Activated T-helper 1 cell treated with anti-CD3 and anti-CD28 coated beads, Interleukin-12 subunit alpha, Interleukin-12 subunit beta, Interleukin-2, Interleukin-4 antibody, amounts not matched to agents 30 ng/mL and 10 ng/mL and 1 ng/mL, durations not matched to agents 14 hours and 24 hours and 36 hours (primary cell): ENCODE measurements at regions not wholly inside any gene's neighbourhood (a gene's known extent, or its start where the extent isn't known, plus 50 kb on each side); places are given as distances from the start of the nearest gene placed in this dataset.

Experiments
- DNase-seq: peaks from one replicate; pipeline ENCODE4 v3.0.0; 2021; ENCODE audit warnings: low spot score
- H3K27ac Mint-ChIP-seq: one replicate; pipeline ENCODE4 v1.8.0; 2021; ENCODE audit warnings: mild to moderate bottlenecking, mixed read lengths
- H3K27me3 Mint-ChIP-seq: one replicate; pipeline ENCODE4 v1.8.0; 2022; ENCODE audit warnings: mild to moderate bottlenecking, moderate library complexity, mixed read lengths; ENCODE audit not compliant: insufficient read depth
- H3K36me3 Mint-ChIP-seq: one replicate; pipeline ENCODE4 v1.8.0; 2021; ENCODE audit warnings: low read depth, mixed read lengths
- H3K4me1 Mint-ChIP-seq: one replicate; pipeline ENCODE4 v1.8.0; 2021; ENCODE audit warnings: low read depth, mixed read lengths
- H3K4me3 Mint-ChIP-seq: one replicate; pipeline ENCODE4 v1.8.0; 2021; ENCODE audit warnings: mild to moderate bottlenecking, moderate library complexity, mixed read lengths
- H3K9me3 Mint-ChIP-seq: one replicate; pipeline ENCODE4 v1.8.0; 2021; ENCODE audit warnings: mixed read lengths
- intact Hi-C: fragments of 100-400 bp; cut with micrococcal nuclease; formaldehyde crosslinking; loops from one replicate; pipeline ENCODE4 v1.15.1; 2024

- DNase-seq: no peak
- Mint-ChIP-seq H3K4me3 (no peak overlapping the region), H3K9me3 (no peaks in the 10 kb centered on the region), H3K4me1 (no peaks in the 10 kb centered on the region), H3K27me3 (peaks cover 2% of the 10 kb centered on the region), H3K36me3 (no peaks in the 10 kb centered on the region), H3K27ac (no peak overlapping the region)
- intact Hi-C loops: no loop called here
Measured at GRCh38 chr12:39116861-39117260, 211.5 kb upstream of the CPNE8 start.

- Mint-ChIP-seq H3K36me3 (no peaks in the 10 kb centered on the region), H3K9me3 (no peaks in the 10 kb centered on the region)
- intact Hi-C loops: no loop called here
Measured at GRCh38 chr12:39112064-39112463, 206.7 kb upstream of the CPNE8 start.

GRCh38 chr12:39105111-39105510 is 199.7 kb upstream of the CPNE8 start:
- DNase-seq: no peak
- Mint-ChIP-seq H3K27ac (no peak overlapping the region), H3K27me3 (peaks cover 7% of the 10 kb centered on the region), H3K9me3 (no peaks in the 10 kb centered on the region), H3K36me3 (no peaks in the 10 kb centered on the region), H3K4me3 (no peak overlapping the region), H3K4me1 (no peaks in the 10 kb centered on the region)
- intact Hi-C loops: no loop called here

More at GRCh38 chr12:39112064-39112463, 206.7 kb upstream of the CPNE8 start:
- no peak for DNase-seq
- Mint-ChIP-seq H3K4me3 (no peak overlapping the region), H3K27me3 (peaks cover 5% of the 10 kb centered on the region), H3K4me1 (no peaks in the 10 kb centered on the region), H3K27ac (no peak overlapping the region)

DNA sequence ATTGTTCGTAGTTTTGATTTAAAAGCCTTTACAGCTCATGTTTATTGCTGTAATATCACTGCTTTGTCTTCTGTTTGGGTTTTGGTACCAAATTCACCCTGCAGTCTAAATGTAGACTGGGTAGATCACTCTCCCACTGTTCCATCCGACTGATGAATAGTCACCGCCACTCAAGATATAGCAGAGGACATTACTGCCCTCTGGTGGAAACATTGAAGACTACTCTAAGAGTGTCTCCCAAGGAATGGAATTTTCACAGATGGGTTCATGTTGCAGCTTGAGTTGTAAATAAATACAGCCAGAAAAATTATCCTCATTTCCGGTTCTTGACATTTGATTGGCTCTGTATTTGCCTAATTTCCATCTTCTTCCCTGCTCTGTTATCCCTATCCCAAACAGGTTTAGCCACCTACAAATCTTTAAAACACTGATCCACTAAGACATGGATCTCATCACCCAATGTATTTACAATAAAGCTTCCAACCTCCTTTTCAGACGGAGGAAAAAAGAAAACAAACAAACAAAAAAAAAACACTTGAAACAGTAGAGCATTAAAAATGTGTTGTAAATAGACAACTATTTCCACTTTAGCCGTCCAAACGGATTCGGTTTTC is 198.3 kb upstream of the CPNE8 start:
- Mint-ChIP-seq H3K4me3 (no peak overlapping the region), H3K36me3 (no peaks in the 10 kb centered on the region), H3K9me3 (no peaks in the 10 kb centered on the region), H3K27me3 (peaks cover 4% of the 10 kb centered on the region), H3K27ac (no peak overlapping the region), H3K4me1 (no peaks in the 10 kb centered on the region)
- DNase-seq: peak; percentile 6
- intact Hi-C loops: loop anchor here (1.0 to 5.0 kb wide), 5 partner anchors 182 to 965 kb away; partner anchors contain the start of gene CPNE8

DNA sequence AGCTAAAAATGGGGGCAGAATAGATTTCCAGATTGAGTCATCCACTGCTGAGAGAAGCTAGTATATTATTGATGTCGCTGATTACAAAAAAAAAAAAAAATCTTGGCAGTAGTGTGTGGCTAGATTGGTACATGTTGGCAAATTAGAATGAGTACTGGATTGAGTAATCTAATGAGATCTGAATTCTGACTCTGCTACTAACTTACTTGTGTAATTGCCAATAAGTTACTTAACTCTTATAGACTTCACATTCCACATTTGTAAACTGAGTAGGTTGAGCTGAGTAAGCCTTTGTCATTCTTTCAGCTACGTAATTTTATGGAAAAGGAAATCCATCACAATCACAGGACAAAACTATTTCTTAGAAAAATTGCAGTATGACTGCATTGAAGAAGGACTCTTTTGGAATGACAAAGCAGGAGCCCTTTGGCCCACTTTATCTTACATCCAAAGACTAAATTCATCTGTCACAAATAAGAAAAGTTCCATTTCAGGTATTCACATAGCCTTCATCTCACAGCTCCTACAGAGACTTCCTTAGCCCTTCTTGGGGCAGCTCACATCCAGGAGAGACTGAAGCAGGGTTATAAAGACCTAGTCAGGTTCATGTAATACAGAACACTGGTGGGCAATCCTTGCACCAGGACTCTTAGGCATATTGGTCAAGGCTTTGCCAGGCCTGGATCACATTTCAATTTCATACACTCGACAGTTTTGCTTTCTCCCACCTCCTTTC is 197.3 kb upstream of the CPNE8 start:
- Mint-ChIP-seq H3K36me3 (no peaks in the 10 kb centered on the region), H3K9me3 (no peaks in the 10 kb centered on the region), H3K27ac (no peak overlapping the region), H3K4me1 (no peaks in the 10 kb centered on the region), H3K4me3 (no peak overlapping the region), H3K27me3 (peaks cover 4% of the 10 kb centered on the region)
- DNase-seq: no peak
- intact Hi-C loops: loop anchor here (1.0 to 5.0 kb wide), 5 partner anchors 181 to 964 kb away; partner anchors contain the start of gene CPNE8

DNA sequence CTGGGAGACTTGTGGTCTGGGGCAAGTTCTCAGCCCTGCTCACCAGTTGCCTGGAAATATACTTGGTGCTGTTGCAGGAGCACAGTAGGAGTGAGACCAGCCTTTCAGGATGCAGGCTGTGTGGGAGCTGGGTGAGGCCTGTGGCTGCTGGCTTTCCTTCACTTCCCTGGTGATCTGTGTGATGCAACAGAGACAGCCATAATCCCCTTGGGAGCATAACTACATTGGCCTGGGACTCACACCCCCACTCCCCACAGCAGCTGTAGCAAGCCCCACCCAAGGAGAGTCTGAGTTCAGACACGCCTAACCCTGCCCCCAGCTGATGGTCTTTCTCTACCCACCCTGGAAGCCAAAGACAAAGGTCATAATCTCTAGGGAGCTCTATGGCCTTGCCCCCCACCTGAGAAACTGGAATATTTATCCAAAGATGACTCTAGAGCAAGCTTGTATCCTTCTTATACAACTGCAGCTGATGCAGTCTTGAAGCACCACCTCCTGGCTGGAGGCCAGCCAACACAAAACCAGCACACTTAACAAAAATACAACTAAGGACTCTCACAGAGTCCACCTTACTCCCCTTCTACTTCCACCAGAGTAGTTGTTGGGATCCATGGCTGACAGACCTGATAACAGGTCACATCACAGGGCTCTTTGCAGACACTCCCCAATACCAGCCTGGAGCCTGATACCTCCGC is 190.4 kb upstream of the CPNE8 start:
- intact Hi-C loops: no loop called here

DNA sequence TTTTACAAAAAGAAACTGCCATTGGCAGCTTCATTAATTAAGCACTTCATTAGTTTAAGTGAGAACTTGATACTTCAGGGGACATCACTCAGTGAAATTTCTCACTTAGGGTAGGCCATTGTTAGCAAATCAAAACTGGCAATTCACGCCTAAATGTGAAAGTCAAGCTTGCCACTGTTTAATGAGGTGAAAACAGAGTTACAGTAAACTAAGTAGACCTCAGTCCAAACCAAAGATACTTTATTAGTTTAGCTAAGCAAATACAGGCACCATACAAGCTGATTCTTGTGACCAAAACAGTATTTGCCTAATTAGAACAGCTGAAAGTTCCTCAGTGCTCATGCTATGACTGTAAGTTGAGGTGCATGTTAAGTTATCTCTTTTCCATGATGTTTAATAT is 176.5 kb upstream of the CPNE8 start:
- no peak overlapping the region for H3K27ac Mint-ChIP-seq
- H3K27me3 Mint-ChIP-seq: peaks cover 2% of the 10 kb centered on the region
- intact Hi-C loops: no loop called here
- H3K4me3 Mint-ChIP-seq: no peak overlapping the region
- H3K36me3 Mint-ChIP-seq: no peaks in the 10 kb centered on the region
- no peak for DNase-seq
- H3K9me3 Mint-ChIP-seq: no peaks in the 10 kb centered on the region
- H3K4me1 Mint-ChIP-seq: no peaks in the 10 kb centered on the region

More for the DNA sequence above, 190.4 kb upstream of the CPNE8 start:
- Mint-ChIP-seq H3K9me3 (no peaks in the 10 kb centered on the region), H3K27ac (no peak overlapping the region), H3K27me3 (no peaks in the 10 kb centered on the region), H3K36me3 (no peaks in the 10 kb centered on the region), H3K4me1 (no peaks in the 10 kb centered on the region), H3K4me3 (no peak overlapping the region)
- no peak for DNase-seq

- Mint-ChIP-seq H3K4me1 (no peaks in the 10 kb centered on the region), H3K27me3 (no peaks in the 10 kb centered on the region)
- intact Hi-C loops: no loop called here
Measured at GRCh38 chr12:39077226-39077625, 171.8 kb upstream of the CPNE8 start.

GRCh38 chr12:39074063-39074462 is 168.7 kb upstream of the CPNE8 start:
- DNase-seq: no peak
- H3K27ac Mint-ChIP-seq: no peak overlapping the region
- no peaks in the 10 kb centered on the region for H3K4me1 Mint-ChIP-seq
- no peak overlapping the region for H3K4me3 Mint-ChIP-seq
- no peaks in the 10 kb centered on the region for H3K36me3 Mint-ChIP-seq
- H3K9me3 Mint-ChIP-seq: no peaks in the 10 kb centered on the region
- intact Hi-C loops: no loop called here
- no peaks in the 10 kb centered on the region for H3K27me3 Mint-ChIP-seq

More at GRCh38 chr12:39077226-39077625, 171.8 kb upstream of the CPNE8 start:
- DNase-seq: no peak
- Mint-ChIP-seq H3K9me3 (no peaks in the 10 kb centered on the region), H3K27ac (no peak overlapping the region), H3K36me3 (no peaks in the 10 kb centered on the region), H3K4me3 (no peak overlapping the region)

DNA sequence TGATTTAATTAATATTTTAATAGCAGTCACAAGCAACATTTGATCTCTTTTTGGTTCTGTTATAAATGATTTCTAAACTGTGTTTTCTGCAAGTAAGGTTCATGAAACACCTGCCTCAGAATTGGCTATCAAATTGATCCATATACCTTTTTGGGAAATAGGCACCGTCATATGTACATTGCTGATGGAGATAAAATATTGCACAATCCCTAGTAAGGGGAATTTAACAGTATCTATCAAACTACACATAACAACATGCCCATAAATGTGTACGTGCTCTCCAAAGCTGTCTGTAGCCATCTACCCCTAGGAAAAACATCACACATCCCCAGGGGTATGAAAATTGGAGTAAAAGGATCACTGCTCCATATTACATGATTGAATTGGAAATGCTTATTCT is 167.3 kb upstream of the CPNE8 start:
- Mint-ChIP-seq H3K27ac (no peak overlapping the region), H3K36me3 (no peaks in the 10 kb centered on the region), H3K4me1 (no peaks in the 10 kb centered on the region), H3K4me3 (no peak overlapping the region), H3K27me3 (no peaks in the 10 kb centered on the region), H3K9me3 (no peaks in the 10 kb centered on the region)
- DNase-seq: no peak
- intact Hi-C loops: no loop called here

- Mint-ChIP-seq H3K27me3 (no peaks in the 10 kb centered on the region), H3K27ac (no peak overlapping the region), H3K4me1 (no peaks in the 10 kb centered on the region), H3K9me3 (no peaks in the 10 kb centered on the region), H3K4me3 (no peak overlapping the region), H3K36me3 (no peaks in the 10 kb centered on the region)
- intact Hi-C loops: no loop called here
- no peak for DNase-seq
Measured at GRCh38 chr12:39071611-39072010, 166.2 kb upstream of the CPNE8 start.

- H3K4me3 Mint-ChIP-seq: no peak overlapping the region
- no peak overlapping the region for H3K27ac Mint-ChIP-seq
- H3K9me3 Mint-ChIP-seq: no peaks in the 10 kb centered on the region
- H3K27me3 Mint-ChIP-seq: no peaks in the 10 kb centered on the region
- no peaks in the 10 kb centered on the region for H3K36me3 Mint-ChIP-seq
- no peaks in the 10 kb centered on the region for H3K4me1 Mint-ChIP-seq
- intact Hi-C loops: no loop called here
- no peak for DNase-seq
Measured at GRCh38 chr12:39070775-39071174, 165.4 kb upstream of the CPNE8 start.

DNA sequence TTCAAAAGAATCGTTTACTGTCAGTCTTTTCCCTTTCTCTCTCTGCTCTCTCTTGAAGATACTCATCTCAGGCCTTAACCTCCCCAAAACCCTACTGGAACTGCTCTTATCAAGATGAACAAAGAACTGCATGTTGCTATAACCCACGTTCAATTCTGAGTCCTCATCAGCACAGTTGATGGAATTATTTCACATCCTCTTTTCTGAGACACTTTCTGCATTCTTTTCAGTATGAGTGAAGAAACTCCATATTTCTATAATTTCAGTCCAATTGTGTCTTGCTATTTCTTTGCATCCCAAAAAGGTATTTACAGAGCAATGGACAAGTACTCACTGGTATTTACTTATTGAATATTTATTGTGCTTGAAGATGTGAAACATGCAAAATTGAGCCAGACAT is 160.1 kb upstream of the CPNE8 start:
- Mint-ChIP-seq H3K4me3 (no peak overlapping the region), H3K27ac (no peak overlapping the region), H3K36me3 (no peaks in the 10 kb centered on the region), H3K4me1 (no peaks in the 10 kb centered on the region), H3K9me3 (no peaks in the 10 kb centered on the region), H3K27me3 (no peaks in the 10 kb centered on the region)
- DNase-seq: no peak
- intact Hi-C loops: no loop called here
